Occipital lobe (tissue), 1 donor: ENCODE measurements at regions not wholly inside any gene's neighbourhood (a gene's known extent, or its start where the extent isn't known, plus 50 kb on each side); places are given as distances from the start of the nearest gene placed in this dataset.

Source experiments
- DNase-seq: peaks from one replicate; lab custom pipeline; 2025; lab: John Stamatoyannopoulos, UW

GRCh38 chr6:100268326-100268725 is 196.4 kb downstream of the SIM1 start:
- DNase-seq, result no peak

- DNase-seq, result no peak
Observed at GRCh38 chr6:100267721-100268123, 197.0 kb downstream of the SIM1 start.

GRCh38 chr6:100266494-100267401 is 198.0 kb downstream of the SIM1 start:
- no peak for DNase-seq

GRCh38 chr6:100262086-100262485 is 202.6 kb downstream of the SIM1 start:
- no peak for DNase-seq

- no peak for DNase-seq
Observed at GRCh38 chr6:100261486-100261885, 203.2 kb downstream of the SIM1 start.

- DNase-seq, result no peak
Observed at GRCh38 chr6:100260584-100260983, 204.1 kb downstream of the SIM1 start.

GRCh38 chr6:100259865-100260264 is 204.9 kb downstream of the SIM1 start:
- DNase-seq, result no peak

- no peak for DNase-seq
Observed at GRCh38 chr6:100258752-100259151, 206.0 kb downstream of the SIM1 start.

- no peak for DNase-seq
Observed at GRCh38 chr6:100257793-100258395, 206.8 kb downstream of the SIM1 start.

- DNase-seq, result no peak
Observed at GRCh38 chr6:100255701-100256100, 209.0 kb downstream of the SIM1 start.

GRCh38 chr6:100247123-100247522 is 217.6 kb downstream of the SIM1 start:
- DNase-seq, result no peak

GRCh38 chr6:100246206-100246605 is 218.5 kb downstream of the SIM1 start:
- DNase-seq, result no peak

GRCh38 chr6:100240798-100241197 is 223.9 kb downstream of the SIM1 start:
- no peak for DNase-seq

- DNase-seq, result no peak
Observed at GRCh38 chr6:100237821-100238220, 226.9 kb downstream of the SIM1 start.

GRCh38 chr6:100236389-100236788 is 228.3 kb downstream of the SIM1 start:
- DNase-seq, result no peak

- no peak for DNase-seq
Observed at GRCh38 chr6:100235631-100236030, 229.1 kb downstream of the SIM1 start.

- no peak for DNase-seq
Observed at GRCh38 chr6:100234625-100235024, 230.1 kb downstream of the SIM1 start.

- no peak for DNase-seq
Observed at GRCh38 chr6:100232781-100233573, 231.7 kb downstream of the SIM1 start.

- DNase-seq, result no peak
Observed at GRCh38 chr6:100230953-100231316, 233.8 kb downstream of the SIM1 start.

- DNase-seq, result no peak
Observed at GRCh38 chr6:100230115-100230952, 234.4 kb downstream of the SIM1 start.

- no peak for DNase-seq
Observed at GRCh38 chr6:100229512-100229911, 235.2 kb downstream of the SIM1 start.
